HG03135 (cell line): ENCODE measurements at regions not wholly inside any gene's neighbourhood (a gene's known extent, or its start where the extent isn't known, plus 50 kb on each side); places are given as distances from the start of the nearest gene placed in this dataset.
"Not testable (repeated sequence)": the region's sequence is repeated elsewhere in the genome, so short reads cannot be mapped to it uniquely, and the experiment has no call there.

Source experiments
- ATAC-seq: cut with Tn5 transposase; IDR thresholded peaks from one replicate; pipeline ENCODE4 v1.9.1; 2021; ENCODE audit warnings: mild to moderate bottlenecking, moderate library complexity; ENCODE audit not compliant: unreplicated experiment

GRCh38 chr3:107221856-107222255 is 155.4 kb upstream of the CCDC54 start:
- no peak for ATAC-seq

DNA sequence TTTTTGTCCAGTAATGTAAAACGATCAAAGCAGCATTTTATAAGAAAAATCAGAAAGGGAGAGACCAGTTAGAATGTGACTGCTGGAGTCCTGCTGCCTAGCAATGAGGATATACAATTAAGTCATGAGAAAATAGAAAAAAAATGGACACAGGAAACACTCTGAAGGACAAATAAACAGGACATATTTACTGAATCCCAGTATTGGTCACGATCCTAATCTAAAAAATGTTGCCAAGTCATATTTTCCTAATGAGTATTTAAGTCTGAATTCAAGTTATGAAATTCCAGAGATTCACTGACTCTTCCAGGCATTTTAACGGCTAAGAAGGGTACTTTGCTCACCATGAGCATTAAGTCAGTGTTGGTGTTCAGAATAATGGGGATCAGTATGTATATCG is 154.3 kb upstream of the CCDC54 start:
- ATAC-seq = no peak

GRCh38 chr3:107224026-107224596 is 153.1 kb upstream of the CCDC54 start:
- ATAC-seq = no peak

DNA sequence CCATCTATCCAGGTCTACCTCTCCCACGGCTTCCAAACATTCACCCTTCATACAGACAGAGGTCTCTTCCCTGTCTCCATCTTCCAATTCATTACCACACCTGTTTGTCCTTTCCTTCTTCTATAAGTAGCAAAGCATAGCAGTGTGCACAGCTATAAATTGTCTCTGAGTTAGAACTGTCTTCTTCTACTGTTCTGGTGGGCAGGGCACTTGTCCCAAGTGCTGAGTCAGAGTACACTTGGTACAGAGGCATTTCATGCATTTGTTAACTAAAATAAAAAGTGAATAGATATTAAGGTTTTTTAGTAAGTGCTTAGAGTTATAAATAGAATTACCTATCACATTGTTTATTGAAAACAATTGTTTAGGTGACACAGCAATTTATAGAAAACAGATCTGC is 150.1 kb upstream of the CCDC54 start:
- ATAC-seq = no peak

DNA sequence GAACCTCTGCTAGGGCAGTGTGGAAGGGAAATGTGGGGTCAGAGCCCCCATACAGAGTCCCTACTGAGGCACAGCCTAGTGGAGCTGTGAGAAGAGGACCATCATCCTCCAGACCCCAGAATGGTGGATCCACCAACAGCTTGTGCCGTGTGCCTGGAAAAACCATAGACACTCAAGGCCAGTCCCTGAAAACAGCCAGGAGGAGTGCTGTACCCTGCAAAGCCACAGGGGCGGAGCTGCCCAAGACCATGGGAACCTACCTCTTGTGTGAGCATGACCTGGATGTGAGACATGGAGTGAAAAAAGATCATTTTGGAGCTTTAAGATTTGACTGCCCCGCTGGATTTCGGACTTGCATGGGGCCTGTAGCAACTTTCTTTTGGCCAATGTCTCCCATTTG is 143.4 kb upstream of the CCDC54 start:
- not testable (repeated sequence) for ATAC-seq

GRCh38 chr3:107235193-107235927 is 141.9 kb upstream of the CCDC54 start:
- ATAC-seq = peak; percentile 14

DNA sequence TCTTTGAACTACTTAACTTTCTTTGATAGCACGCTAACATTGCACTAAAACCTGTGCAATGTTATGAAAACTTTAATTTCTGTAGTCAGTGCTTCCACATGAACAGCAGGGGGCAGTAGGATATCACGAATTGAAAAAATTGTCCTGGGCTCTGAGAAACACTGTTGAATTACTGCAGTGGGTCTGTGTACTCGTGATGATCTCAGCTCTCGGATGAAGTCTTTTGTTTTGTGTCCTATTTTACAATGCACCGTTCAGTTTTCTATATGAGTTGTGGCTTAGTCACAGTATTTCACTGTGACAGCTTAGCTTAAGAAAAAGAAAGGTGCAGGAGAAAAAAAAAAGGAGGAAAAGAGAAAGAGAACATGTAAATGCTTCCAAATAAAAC is 141.3 kb upstream of the CCDC54 start:
- peak; percentile 56 for ATAC-seq

- ATAC-seq = no peak
Measured at GRCh38 chr3:107236655-107237337, 140.4 kb upstream of the CCDC54 start.

DNA sequence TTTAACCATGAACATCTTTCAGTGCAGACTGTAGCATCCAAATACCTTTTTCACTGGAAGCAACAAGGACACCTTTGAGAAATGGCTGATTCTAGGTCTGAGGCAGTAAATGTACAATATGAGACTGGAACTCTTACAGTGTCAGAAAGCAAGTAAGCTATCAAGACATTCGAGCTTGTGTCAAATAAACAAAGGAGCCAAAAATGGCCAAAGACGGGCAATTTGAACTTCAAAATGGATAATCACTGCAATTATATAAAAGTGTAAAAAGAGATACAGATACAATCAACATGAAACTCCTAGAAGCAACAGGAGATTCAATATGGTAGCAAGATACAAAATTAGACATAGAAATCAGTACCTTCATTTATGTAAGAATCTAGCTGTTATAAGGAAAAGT is 138.5 kb upstream of the CCDC54 start:
- ATAC-seq = no peak

DNA sequence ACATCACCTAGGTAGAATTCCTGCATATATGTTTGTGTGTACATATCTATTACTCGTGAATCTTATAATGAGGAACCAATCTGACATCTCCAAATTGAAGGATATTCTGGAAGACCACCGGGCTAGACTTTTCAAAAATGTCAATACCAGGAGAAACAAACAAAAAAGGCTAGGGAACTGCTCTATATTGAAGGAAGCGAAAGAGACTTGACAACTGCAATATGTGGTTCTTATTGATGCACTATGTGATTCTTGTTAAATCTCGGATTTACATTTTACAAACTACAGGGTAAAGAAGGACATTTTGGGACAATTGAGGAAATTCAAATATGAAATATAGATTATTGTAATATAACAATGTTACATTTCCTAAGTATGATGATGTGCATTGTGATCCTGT is 137.5 kb upstream of the CCDC54 start:
- no peak for ATAC-seq

- peak; percentile 88 for ATAC-seq
Measured at GRCh38 chr3:107240183-107241091, 136.8 kb upstream of the CCDC54 start.

DNA sequence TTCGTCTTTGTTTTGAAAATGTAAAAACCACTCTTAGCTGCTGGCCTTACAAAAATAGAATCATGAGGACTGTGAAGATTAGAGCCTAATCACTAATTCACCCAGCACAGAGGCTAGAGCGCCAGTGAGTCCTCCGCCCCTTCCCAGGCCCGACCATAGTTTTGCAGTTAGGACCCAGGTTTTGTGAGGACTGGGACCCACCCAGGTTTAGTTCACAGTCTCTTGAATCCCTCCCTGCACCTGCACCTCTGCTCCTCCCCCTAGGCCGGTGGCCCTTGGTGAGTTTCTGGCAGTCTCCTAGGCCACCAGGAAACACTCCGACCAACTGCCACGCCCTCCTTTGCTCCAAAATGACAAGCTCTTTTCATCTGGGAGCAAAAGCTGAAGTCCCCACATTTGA is 136.0 kb upstream of the CCDC54 start:
- ATAC-seq = peak; percentile 54

GRCh38 chr3:107242579-107242978 is 134.7 kb upstream of the CCDC54 start:
- no peak for ATAC-seq

DNA sequence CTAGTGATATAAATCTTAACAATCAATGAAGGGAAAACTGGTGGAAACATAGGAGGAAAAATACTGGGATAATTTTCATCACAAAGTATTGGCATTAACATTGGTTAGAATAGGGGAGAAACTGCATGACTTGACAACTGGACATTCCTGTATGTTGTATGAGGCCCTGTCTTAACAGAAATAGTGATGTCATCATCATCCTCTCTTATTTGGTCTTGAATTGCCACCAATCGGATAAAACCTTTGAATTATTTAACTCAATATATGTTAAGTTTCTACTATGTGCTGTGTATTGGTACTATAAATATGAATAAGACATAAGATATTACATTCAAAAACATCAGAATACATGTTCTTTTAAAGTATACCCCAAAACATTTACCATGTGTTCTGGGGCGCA is 130.1 kb upstream of the CCDC54 start:
- no peak for ATAC-seq

GRCh38 chr3:107249132-107249531 is 128.1 kb upstream of the CCDC54 start:
- no peak for ATAC-seq

GRCh38 chr3:107250221-107250620 is 127.0 kb upstream of the CCDC54 start:
- ATAC-seq = no peak

GRCh38 chr3:107251819-107252218 is 125.4 kb upstream of the CCDC54 start:
- no peak for ATAC-seq

DNA sequence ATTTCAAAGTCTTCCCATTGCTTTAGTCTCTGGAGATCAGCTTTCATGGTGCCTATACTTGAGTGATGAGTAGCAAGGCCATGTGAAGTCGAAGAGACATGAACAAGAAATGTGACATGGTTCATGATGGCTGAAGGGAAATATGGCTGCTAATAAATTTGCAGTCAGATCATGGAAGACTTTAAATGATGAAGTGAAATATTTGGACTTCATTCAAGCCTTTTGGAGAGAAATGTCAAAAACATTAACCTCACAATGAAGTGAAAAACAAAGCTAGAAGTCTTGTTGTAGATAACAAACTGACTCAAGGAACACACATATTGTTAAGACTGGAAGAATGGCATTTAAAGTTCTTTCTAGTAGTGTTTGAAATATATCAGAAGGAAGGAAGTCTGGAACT is 120.3 kb upstream of the CCDC54 start:
- ATAC-seq = no peak

DNA sequence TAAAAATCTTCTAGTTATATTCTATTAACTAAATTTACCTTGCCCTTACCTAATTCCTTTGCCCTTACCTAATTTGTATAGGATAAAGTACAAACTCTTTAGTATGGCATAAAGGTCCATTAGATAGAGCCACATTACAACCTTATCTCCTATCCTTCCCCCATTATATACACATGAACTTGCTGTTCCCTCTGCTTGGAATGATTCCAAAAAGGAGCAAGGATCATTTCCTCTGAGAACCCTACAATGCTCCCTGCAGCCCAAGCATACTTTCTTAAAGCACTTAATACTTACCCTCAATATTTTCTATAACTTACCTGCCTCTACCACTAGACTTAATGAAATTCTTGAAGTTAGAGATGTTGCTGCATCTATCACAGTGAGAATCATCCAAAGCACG is 118.9 kb upstream of the CCDC54 start:
- ATAC-seq = no peak

- no peak for ATAC-seq
Measured at GRCh38 chr3:107260207-107260606, 117.0 kb upstream of the CCDC54 start.

DNA sequence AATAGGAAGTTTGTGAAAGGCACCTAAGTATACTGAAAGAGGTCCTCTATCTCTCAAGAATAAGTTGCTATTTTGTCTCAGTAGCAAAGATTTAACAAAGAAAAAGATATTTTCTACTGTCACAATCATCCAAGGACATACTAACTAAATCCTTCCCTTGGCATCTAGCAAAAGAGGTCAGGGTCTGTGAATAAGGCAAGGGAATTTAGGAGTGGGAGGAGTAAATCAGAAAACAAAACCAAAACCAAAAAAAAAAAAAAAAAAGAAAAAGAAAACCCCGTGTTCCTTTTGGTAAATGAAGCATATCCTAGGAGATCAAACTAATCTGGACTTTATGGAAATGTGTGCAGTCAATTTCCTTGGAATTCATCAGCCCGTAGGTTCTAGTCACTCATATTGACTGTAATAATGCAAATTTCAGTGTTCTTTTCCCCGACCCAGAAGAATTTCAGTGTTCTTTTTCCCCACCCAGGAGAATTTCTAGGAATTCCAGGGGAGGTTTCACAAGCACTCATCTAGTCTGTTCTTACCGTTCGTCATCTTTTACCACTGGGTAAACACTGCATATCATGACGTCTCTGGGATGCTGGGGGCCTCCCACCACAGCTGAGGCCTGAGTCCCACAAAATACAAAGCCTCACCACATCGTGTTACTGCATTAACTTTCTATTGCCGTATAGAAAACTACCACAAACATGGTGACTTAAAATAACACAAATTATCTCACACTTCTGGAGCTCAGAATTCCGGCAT is 113.8 kb upstream of the CCDC54 start:
- no peak for ATAC-seq
